WTC11 (cell line): ENCODE measurements at regions not wholly inside any gene's neighbourhood (a gene's known extent, or its start where the extent isn't known, plus 50 kb on each side); places are given as distances from the start of the nearest gene placed in this dataset.
A peak's percentile ranks its signal among the peaks of the same experiment; 100 is the strongest.

Experiments used
- ATAC-seq: fragments of 200-7000 bp; cut with Tn5 transposase; 2 replicates; pipeline ENCODE4 v1.10.0; 2021; ENCODE audit warnings: mild to moderate bottlenecking, moderate library complexity
- CTCF ChIA-PET: fragments of 300-600 bp; sonication (Branson Sonifier 250); formaldehyde crosslinking; loops from one replicate; lab custom pipeline; 2021; ENCODE audit warnings: antibody characterized with exemption; lab: Charles Lee
- POLR2A ChIA-PET: fragments of 350-600 bp; sonication (Branson Sonifier 250); formaldehyde crosslinking; loops from one replicate; lab custom pipeline; 2021; ENCODE audit warnings: antibody characterized with exemption; lab: Charles Lee
- DNase-seq: peaks from one replicate; pipeline ENCODE4 v3.0.0; 2021; ENCODE audit warnings: low spot score
- H3K27ac Mint-ChIP-seq: 2 replicates; pipeline ENCODE4 v1.8.0; 2021; ENCODE audit warnings: mixed read lengths
- H3K27me3 Mint-ChIP-seq: 2 replicates; pipeline ENCODE4 v1.8.0; 2021; ENCODE audit warnings: low read depth, mild to moderate bottlenecking, moderate library complexity, mixed read lengths
- H3K36me3 Mint-ChIP-seq: 2 replicates; pipeline ENCODE4 v1.8.0; 2021; ENCODE audit warnings: mixed read lengths
- H3K4me1 Mint-ChIP-seq: 2 replicates; pipeline ENCODE4 v1.8.0; 2022; ENCODE audit warnings: mixed read lengths
- H3K4me3 Mint-ChIP-seq: 2 replicates; pipeline ENCODE4 v1.8.0; 2021; ENCODE audit warnings: mild to moderate bottlenecking, moderate library complexity, mixed read lengths
- H3K9me3 Mint-ChIP-seq: 2 replicates; pipeline ENCODE4 v1.8.0; 2021; ENCODE audit warnings: mixed read lengths
- AFF4 ChIP-seq: sonication (generic); formaldehyde crosslinking; IDR thresholded peaks from 2 replicates; pipeline ENCODE4 v1.8.1; 2023; ENCODE audit warnings: mild to moderate bottlenecking, missing genetic modification reagents, borderline replicate concordance
- ARID4B ChIP-seq: sonication (generic); formaldehyde crosslinking; IDR thresholded peaks from 2 replicates; pipeline ENCODE4 v1.8.0; 2023; ENCODE audit warnings: missing genetic modification reagents, mild to moderate bottlenecking, borderline replicate concordance
- ATF1 ChIP-seq: sonication (generic); formaldehyde crosslinking; IDR thresholded peaks from 2 replicates; pipeline ENCODE4 v1.8.1; 2023; ENCODE audit warnings: mild to moderate bottlenecking, moderate library complexity, missing genetic modification reagents
- ATF3 ChIP-seq: sonication (generic); formaldehyde crosslinking; conservative IDR thresholded peaks from 2 replicates; pipeline ENCODE4 v1.8.1; 2022; ENCODE audit warnings: mild to moderate bottlenecking, missing genetic modification reagents
- CBFB ChIP-seq: sonication (generic); formaldehyde crosslinking; IDR thresholded peaks from 2 replicates; pipeline ENCODE4 v1.8.1; 2022; ENCODE audit warnings: mild to moderate bottlenecking, low read depth, missing genetic modification reagents
- EMX1 ChIP-seq: fragments of 250-450 bp; sonication (Bioruptor Pico); IDR thresholded peaks from 2 replicates; pipeline ENCODE4 v1.8.0; 2021; ENCODE audit warnings: mild to moderate bottlenecking
- FOXK1 ChIP-seq: sonication (generic); formaldehyde crosslinking; IDR thresholded peaks from 2 replicates; pipeline ENCODE4 v1.8.0; 2022; ENCODE audit warnings: mild to moderate bottlenecking, moderate library complexity, missing genetic modification reagents
- GABPB1 ChIP-seq: sonication (generic); formaldehyde crosslinking; IDR thresholded peaks from 2 replicates; pipeline ENCODE4 v1.8.1; 2023; ENCODE audit warnings: mild to moderate bottlenecking, missing genetic modification reagents
- HMGXB4 ChIP-seq: sonication (generic); formaldehyde crosslinking; IDR thresholded peaks from 2 replicates; pipeline ENCODE4 v1.8.1; 2023; ENCODE audit warnings: mild to moderate bottlenecking, moderate library complexity, missing genetic modification reagents
- KAT7 ChIP-seq: sonication (generic); formaldehyde crosslinking; IDR thresholded peaks from 2 replicates; pipeline ENCODE4 v1.8.1; 2023; ENCODE audit warnings: missing genetic modification reagents, mild to moderate bottlenecking, borderline replicate concordance
- NFE2L1 ChIP-seq: sonication (generic); formaldehyde crosslinking; IDR thresholded peaks from 2 replicates; pipeline ENCODE4 v1.8.1; 2023; ENCODE audit warnings: missing genetic modification reagents
- NFYB ChIP-seq: sonication (generic); formaldehyde crosslinking; conservative IDR thresholded peaks from 2 replicates; pipeline ENCODE4 v1.8.0; 2022; ENCODE audit warnings: low read depth, missing genetic modification reagents
- NR3C1 ChIP-seq: sonication (generic); formaldehyde crosslinking; conservative IDR thresholded peaks from 2 replicates; pipeline ENCODE4 v1.8.1; 2023; ENCODE audit warnings: low read depth, mild to moderate bottlenecking, missing genetic modification reagents
- RELA ChIP-seq: sonication (generic); formaldehyde crosslinking; IDR thresholded peaks from 2 replicates; pipeline ENCODE4 v1.8.1; 2022; ENCODE audit warnings: missing genetic modification reagents, mild to moderate bottlenecking, borderline replicate concordance
- ZNF121 ChIP-seq: sonication (generic); formaldehyde crosslinking; IDR thresholded peaks from 2 replicates; pipeline ENCODE4 v1.8.0; 2023; ENCODE audit warnings: missing genetic modification reagents
- ZNF416 ChIP-seq: fragments of 250-450 bp; sonication (Bioruptor Pico); IDR thresholded peaks from 2 replicates; pipeline ENCODE4 v1.9.0; 2021; ENCODE audit warnings: mild to moderate bottlenecking, inconsistent platforms
- ZNF425 ChIP-seq: fragments of 250-450 bp; sonication (Bioruptor Pico); conservative IDR thresholded peaks from 2 replicates; pipeline ENCODE4 v1.9.0; 2021; ENCODE audit warnings: mild to moderate bottlenecking
- ZNF532 ChIP-seq: fragments of 250-450 bp; sonication (Bioruptor Pico); IDR thresholded peaks from 2 replicates; pipeline ENCODE4 v1.9.0; 2021; ENCODE audit warnings: mild to moderate bottlenecking, borderline replicate concordance

- Mint-ChIP-seq H3K4me3 (peak overlapping the region; percentile 52), H3K9me3 (no peaks in the 10 kb centered on the region), H3K36me3 (no peaks in the 10 kb centered on the region), H3K27me3 (peaks cover 33% of the 10 kb centered on the region), H3K4me1 (peaks cover 15% of the 10 kb centered on the region), H3K27ac (no peak overlapping the region)
- DNase-seq, result peak; percentile 11
- POLR2A ChIA-PET, result interaction anchor here (0.8 kb wide), 1 partner anchor 11 kb away, joined by 4 read pairs; no protein-coding TSS in a partner anchor
- ATAC-seq, result no peak; the same call in 1 of the 2 replicates
- no peak for TF ChIP-seq NFYB (CRISPR knock-in tag)
- no peak for TF ChIP-seq ZNF425 (CRISPR knock-in tag)
- no peak for TF ChIP-seq NR3C1 (CRISPR knock-in tag)
- TF ChIP-seq EMX1 (CRISPR knock-in tag), result no peak
- no peak for TF ChIP-seq FOXK1 (CRISPR knock-in tag)
- no peak for TF ChIP-seq ARID4B (CRISPR knock-in tag)
- TF ChIP-seq KAT7 (CRISPR knock-in tag), result no peak
- TF ChIP-seq HMGXB4 (CRISPR knock-in tag), result no peak
- TF ChIP-seq ZNF121 (CRISPR knock-in tag), result no peak
- TF ChIP-seq RELA (CRISPR knock-in tag), result no peak
- TF ChIP-seq AFF4 (CRISPR knock-in tag), result no peak
- no peak for TF ChIP-seq ATF3 (CRISPR knock-in tag)
- TF ChIP-seq NFE2L1 (CRISPR knock-in tag), result no peak
- no peak for TF ChIP-seq GABPB1 (CRISPR knock-in tag)
- no peak for TF ChIP-seq ZNF416 (CRISPR knock-in tag)
- TF ChIP-seq ATF1, result no peak
- no peak for TF ChIP-seq ZNF532 (CRISPR knock-in tag)
- TF ChIP-seq CBFB, result no peak
- CTCF ChIA-PET, result interaction anchor here (0.9 to 4.4 kb wide), 5 partner anchors 11 to 198 kb away, joined by 3 to 22 read pairs (median 3); no protein-coding TSS in a partner anchor
Measured at GRCh38 chr12:132386926-132387497, 57.6 kb upstream of the GALNT9 start.
